ENCODE measurements at regions not wholly inside any gene's neighbourhood (a gene's known extent, or its start where the extent isn't known, plus 50 kb on each side); places are given as distances from the start of the nearest gene placed in this dataset.

- Mint-ChIP-seq H3K27ac (no peak overlapping the region), H3K27me3 (no peaks in the 10 kb centered on the region), H3K36me3 (no peaks in the 10 kb centered on the region), H3K4me3 (no peak overlapping the region), H3K4me1 (no peaks in the 10 kb centered on the region), H3K9me3 (peaks cover 3 to 11% (median 9%) of the 10 kb centered on the region in 3 donors)
- CTCF ChIA-PET, result no interaction called here
- DNase-seq, result no peak
- H3K36me3 ChIP-seq (ENCODE audit: control insufficient read depth in 2 of 2, extremely low read depth in 1 of 2, insufficient read depth in 1 of 2, low read length in 1 of 2), result no peaks in the 10 kb centered on the region
- no peak for ATAC-seq (replicated peaks in 1 of 4)
- POLR2A ChIA-PET, result no interaction called here
- no peaks in the 10 kb centered on the region for H3K4me1 ChIP-seq (ENCODE audit: control insufficient read depth in 1 of 2, extremely low read depth in 1 of 2, insufficient read depth in 2 of 2, low read length in 2 of 2)
- H3K9me3 ChIP-seq, result no peaks in the 10 kb centered on the region
- H3K27ac ChIP-seq (ENCODE audit: low read length), result no peak overlapping the region
- no peaks in the 10 kb centered on the region for H3K27me3 ChIP-seq (replicated peaks in 1 of 2; ENCODE audit: control insufficient read depth in 2 of 2, extremely low read depth in 1 of 2, insufficient read depth in 2 of 2, low read length in 1 of 2)
- WGBS (ENCODE audit: insufficient coverage), result no CpG with 5 or more reads among the region's 3 CpGs
- H3K4me3 ChIP-seq (ENCODE audit: control insufficient read depth in 1 of 2, extremely low read depth in 1 of 2, low read length in 1 of 2), result no peak overlapping the region
These were observed 613.7 kb downstream of the OLFM4 start for GRCh38 chr13:53642306-53642705.

DNA sequence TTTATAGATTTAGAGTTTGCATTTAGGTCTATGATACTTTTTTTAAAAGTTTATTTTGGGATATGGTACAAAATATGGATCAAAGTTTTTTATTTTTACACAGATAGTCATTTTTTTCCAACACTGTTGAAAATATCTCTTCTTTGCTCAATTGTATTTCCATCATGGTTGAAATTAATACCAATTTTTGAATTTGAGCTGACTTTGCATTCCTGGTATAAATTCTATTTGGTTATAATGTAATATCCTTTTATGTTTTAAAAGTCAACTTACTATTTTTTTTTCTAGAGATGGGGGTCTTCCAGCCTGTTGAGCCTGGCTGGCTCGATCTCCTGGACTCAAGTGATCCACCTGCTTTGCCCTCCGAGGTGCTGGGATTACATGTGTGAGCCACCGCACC is 620.1 kb downstream of the OLFM4 start:
- ChIA-PET CTCF (no interaction called here), POLR2A (no interaction called here)
- Histone ChIP-seq H3K9me3 (no peaks in the 10 kb centered on the region), H3K4me3 (ENCODE audit: control insufficient read depth in 1 of 2, extremely low read depth in 1 of 2, low read length in 1 of 2) (no peak overlapping the region), H3K27ac (ENCODE audit: low read length) (no peak overlapping the region), H3K36me3 (ENCODE audit: control insufficient read depth in 2 of 2, extremely low read depth in 1 of 2, insufficient read depth in 1 of 2, low read length in 1 of 2) (no peaks in the 10 kb centered on the region), H3K4me1 (ENCODE audit: control insufficient read depth in 1 of 2, extremely low read depth in 1 of 2, insufficient read depth in 2 of 2, low read length in 2 of 2) (no peaks in the 10 kb centered on the region), H3K27me3 (replicated peaks in 1 of 2; ENCODE audit: control insufficient read depth in 2 of 2, extremely low read depth in 1 of 2, insufficient read depth in 2 of 2, low read length in 1 of 2) (no peaks in the 10 kb centered on the region)
- H3K36me3 Mint-ChIP-seq, result no peaks in the 10 kb centered on the region
- no CpG with 5 or more reads among the region's 3 CpGs for WGBS (ENCODE audit: insufficient coverage)
- H3K27ac Mint-ChIP-seq, result no peak overlapping the region
- H3K4me1 Mint-ChIP-seq, result no peaks in the 10 kb centered on the region
- H3K9me3 Mint-ChIP-seq, result peaks cover 0 to 12% (median 9%) of the 10 kb centered on the region in 3 donors
- DNase-seq (no peak), ATAC-seq (replicated peaks in 1 of 4) (no peak)
- H3K27me3 Mint-ChIP-seq, result no peaks in the 10 kb centered on the region
- no peak overlapping the region for H3K4me3 Mint-ChIP-seq

GRCh38 chr13:53672005-53672404 is 643.4 kb downstream of the OLFM4 start:
- H3K4me3 ChIP-seq (ENCODE audit: control insufficient read depth in 1 of 2, extremely low read depth in 1 of 2, low read length in 1 of 2), result no peak overlapping the region
- H3K27me3 ChIP-seq (replicated peaks in 1 of 2; ENCODE audit: control insufficient read depth in 2 of 2, extremely low read depth in 1 of 2, insufficient read depth in 2 of 2, low read length in 1 of 2), result no peaks in the 10 kb centered on the region
- ChIA-PET CTCF (no interaction called here), POLR2A (no interaction called here)
- H3K27ac ChIP-seq (ENCODE audit: low read length), result no peak overlapping the region
- no peak for DNase-seq
- H3K9me3 Mint-ChIP-seq, result peaks cover 4 to 41% (median 14%) of the 10 kb centered on the region in 3 donors
- H3K27me3 Mint-ChIP-seq, result no peaks in the 10 kb centered on the region
- no peak overlapping the region for H3K4me3 Mint-ChIP-seq
- H3K4me1 Mint-ChIP-seq, result no peaks in the 10 kb centered on the region
- ATAC-seq (replicated peaks in 1 of 4), result no peak
- no peaks in the 10 kb centered on the region for H3K9me3 ChIP-seq
- no peaks in the 10 kb centered on the region for H3K36me3 Mint-ChIP-seq
- WGBS (ENCODE audit: insufficient coverage), result no CpG with 5 or more reads among the region's 2 CpGs
- H3K27ac Mint-ChIP-seq, result no peak overlapping the region
- H3K4me1 ChIP-seq (ENCODE audit: control insufficient read depth in 1 of 2, extremely low read depth in 1 of 2, insufficient read depth in 2 of 2, low read length in 2 of 2), result no peaks in the 10 kb centered on the region
- no peaks in the 10 kb centered on the region for H3K36me3 ChIP-seq (ENCODE audit: control insufficient read depth in 2 of 2, extremely low read depth in 1 of 2, insufficient read depth in 1 of 2, low read length in 1 of 2)

- Histone ChIP-seq H3K4me3 (ENCODE audit: control insufficient read depth in 1 of 2, extremely low read depth in 1 of 2, low read length in 1 of 2) (no peak overlapping the region), H3K27me3 (replicated peaks in 1 of 2; ENCODE audit: control insufficient read depth in 2 of 2, extremely low read depth in 1 of 2, insufficient read depth in 2 of 2, low read length in 1 of 2) (no peaks in the 10 kb centered on the region), H3K4me1 (ENCODE audit: control insufficient read depth in 1 of 2, extremely low read depth in 1 of 2, insufficient read depth in 2 of 2, low read length in 2 of 2) (no peaks in the 10 kb centered on the region), H3K9me3 (peaks cover 3% of the 10 kb centered on the region), H3K36me3 (ENCODE audit: control insufficient read depth in 2 of 2, extremely low read depth in 1 of 2, insufficient read depth in 1 of 2, low read length in 1 of 2) (no peaks in the 10 kb centered on the region), H3K27ac (ENCODE audit: low read length) (no peak overlapping the region)
- POLR2A ChIA-PET, result no interaction called here
- H3K4me1 Mint-ChIP-seq, result no peaks in the 10 kb centered on the region
- DNase-seq (no peak), ATAC-seq (replicated peaks in 1 of 4) (no peak)
- no CpG with 5 or more reads among the region's 1 CpG for WGBS (ENCODE audit: insufficient coverage)
- H3K27me3 Mint-ChIP-seq, result no peaks in the 10 kb centered on the region
- no peak overlapping the region for H3K27ac Mint-ChIP-seq
- CTCF ChIA-PET, result no interaction called here
- H3K9me3 Mint-ChIP-seq, result peaks cover 9 to 38% (median 24%) of the 10 kb centered on the region in 3 donors
- no peaks in the 10 kb centered on the region for H3K36me3 Mint-ChIP-seq
- no peak overlapping the region for H3K4me3 Mint-ChIP-seq
These were observed 654.5 kb downstream of the OLFM4 start for GRCh38 chr13:53683146-53683545.

DNA sequence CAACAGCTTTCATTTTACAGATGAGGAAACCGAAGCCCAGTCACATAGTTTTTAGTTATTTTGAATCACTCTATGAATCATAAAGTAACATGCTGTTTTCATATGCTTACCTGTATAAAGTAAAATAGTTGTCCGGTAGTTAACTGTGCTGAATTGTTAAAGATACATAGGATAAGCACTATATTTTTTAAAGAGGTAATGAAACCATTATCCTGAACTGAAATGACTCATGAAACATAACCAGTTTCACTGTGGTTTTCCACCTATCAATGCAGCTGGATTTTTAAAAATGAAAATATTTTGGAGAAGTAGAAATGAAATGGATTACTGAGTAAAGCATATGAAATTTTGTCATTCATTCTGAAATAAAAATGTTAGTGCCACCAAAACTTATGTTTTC is 655.0 kb downstream of the OLFM4 start:
- no peak overlapping the region for H3K4me3 Mint-ChIP-seq
- no peaks in the 10 kb centered on the region for H3K36me3 Mint-ChIP-seq
- Histone ChIP-seq H3K36me3 (ENCODE audit: control insufficient read depth in 2 of 2, extremely low read depth in 1 of 2, insufficient read depth in 1 of 2, low read length in 1 of 2) (no peaks in the 10 kb centered on the region), H3K4me1 (ENCODE audit: control insufficient read depth in 1 of 2, extremely low read depth in 1 of 2, insufficient read depth in 2 of 2, low read length in 2 of 2) (no peaks in the 10 kb centered on the region), H3K9me3 (peaks cover 3% of the 10 kb centered on the region), H3K4me3 (ENCODE audit: control insufficient read depth in 1 of 2, extremely low read depth in 1 of 2, low read length in 1 of 2) (no peak overlapping the region), H3K27me3 (replicated peaks in 1 of 2; ENCODE audit: control insufficient read depth in 2 of 2, extremely low read depth in 1 of 2, insufficient read depth in 2 of 2, low read length in 1 of 2) (no peaks in the 10 kb centered on the region), H3K27ac (ENCODE audit: low read length) (no peak overlapping the region)
- ATAC-seq (replicated peaks in 1 of 4) (no peak), DNase-seq (no peak)
- CTCF ChIA-PET, result no interaction called here
- WGBS (ENCODE audit: insufficient coverage), result no CpG with 5 or more reads among the region's 2 CpGs
- no peaks in the 10 kb centered on the region for H3K4me1 Mint-ChIP-seq
- POLR2A ChIA-PET, result no interaction called here
- no peak overlapping the region for H3K27ac Mint-ChIP-seq
- H3K9me3 Mint-ChIP-seq, result peaks cover 10 to 43% (median 25%) of the 10 kb centered on the region in 3 donors
- H3K27me3 Mint-ChIP-seq, result no peaks in the 10 kb centered on the region

GRCh38 chr13:53691417-53691816 is 662.8 kb downstream of the OLFM4 start:
- WGBS (ENCODE audit: insufficient coverage), result no CpG with 5 or more reads among the region's 2 CpGs
- Mint-ChIP-seq H3K9me3 (peaks cover 10 to 24% (median 17%) of the 10 kb centered on the region in 3 donors), H3K27ac (no peak overlapping the region), H3K36me3 (no peaks in the 10 kb centered on the region), H3K4me3 (no peak overlapping the region), H3K4me1 (no peaks in the 10 kb centered on the region), H3K27me3 (no peaks in the 10 kb centered on the region)
- CTCF ChIA-PET, result no interaction called here
- no peaks in the 10 kb centered on the region for H3K4me1 ChIP-seq (ENCODE audit: control insufficient read depth in 1 of 2, extremely low read depth in 1 of 2, insufficient read depth in 2 of 2, low read length in 2 of 2)
- no peaks in the 10 kb centered on the region for H3K27me3 ChIP-seq (replicated peaks in 1 of 2; ENCODE audit: control insufficient read depth in 2 of 2, extremely low read depth in 1 of 2, insufficient read depth in 2 of 2, low read length in 1 of 2)
- H3K4me3 ChIP-seq (ENCODE audit: control insufficient read depth in 1 of 2, extremely low read depth in 1 of 2, low read length in 1 of 2), result no peak overlapping the region
- no peak for DNase-seq
- no peaks in the 10 kb centered on the region for H3K9me3 ChIP-seq
- POLR2A ChIA-PET, result no interaction called here
- ATAC-seq (replicated peaks in 1 of 4), result no peak
- H3K36me3 ChIP-seq (ENCODE audit: control insufficient read depth in 2 of 2, extremely low read depth in 1 of 2, insufficient read depth in 1 of 2, low read length in 1 of 2), result no peaks in the 10 kb centered on the region
- no peak overlapping the region for H3K27ac ChIP-seq (ENCODE audit: low read length)

GRCh38 chr13:53694814-53695532 is 666.4 kb downstream of the OLFM4 start:
- Histone ChIP-seq H3K27ac (ENCODE audit: low read length) (no peak overlapping the region), H3K4me1 (ENCODE audit: control insufficient read depth in 1 of 2, extremely low read depth in 1 of 2, insufficient read depth in 2 of 2, low read length in 2 of 2) (no peaks in the 10 kb centered on the region), H3K4me3 (ENCODE audit: control insufficient read depth in 1 of 2, extremely low read depth in 1 of 2, low read length in 1 of 2) (no peak overlapping the region), H3K36me3 (ENCODE audit: control insufficient read depth in 2 of 2, extremely low read depth in 1 of 2, insufficient read depth in 1 of 2, low read length in 1 of 2) (no peaks in the 10 kb centered on the region), H3K9me3 (no peaks in the 10 kb centered on the region), H3K27me3 (replicated peaks in 1 of 2; ENCODE audit: control insufficient read depth in 2 of 2, extremely low read depth in 1 of 2, insufficient read depth in 2 of 2, low read length in 1 of 2) (no peaks in the 10 kb centered on the region)
- ATAC-seq (replicated peaks in 1 of 4), result no peak
- DNase-seq, result no peak
- Mint-ChIP-seq H3K4me1 (no peaks in the 10 kb centered on the region), H3K9me3 (peaks cover 14 to 28% (median 18%) of the 10 kb centered on the region in 3 donors), H3K27me3 (no peaks in the 10 kb centered on the region), H3K36me3 (no peaks in the 10 kb centered on the region), H3K4me3 (no peak overlapping the region), H3K27ac (no peak overlapping the region)
- WGBS (ENCODE audit: insufficient coverage), result 80% methylated on average over 1 of the region's 2 CpGs
- ChIA-PET POLR2A (no interaction called here), CTCF (no interaction called here)

Measured in T-cell (primary cell).